Frontal cortex (tissue), 3 donors: ENCODE measurements at regions not wholly inside any gene's neighbourhood (a gene's known extent, or its start where the extent isn't known, plus 50 kb on each side); places are given as distances from the start of the nearest gene placed in this dataset.
A peak's percentile ranks its signal among the peaks of the same experiment; 100 is the strongest.
"Not testable (repeated sequence)": the region's sequence is repeated elsewhere in the genome, so short reads cannot be mapped to it uniquely, and the experiment has no call there.

Experiments used
- DNase-seq, 2 donors: peaks; one replicate each; pipeline ENCODE4 v3.0.0; 2012; ENCODE audit warnings: low spot score in 2 of 2
- FAIRE-seq: peaks from 2 replicates; lab custom pipeline; 2012; peaks lifted over from hg19 to GRCh38; lab: Jason Lieb, UNC
- donor health status: control.
- donor health status: control.
- donor health status: control.

DNA sequence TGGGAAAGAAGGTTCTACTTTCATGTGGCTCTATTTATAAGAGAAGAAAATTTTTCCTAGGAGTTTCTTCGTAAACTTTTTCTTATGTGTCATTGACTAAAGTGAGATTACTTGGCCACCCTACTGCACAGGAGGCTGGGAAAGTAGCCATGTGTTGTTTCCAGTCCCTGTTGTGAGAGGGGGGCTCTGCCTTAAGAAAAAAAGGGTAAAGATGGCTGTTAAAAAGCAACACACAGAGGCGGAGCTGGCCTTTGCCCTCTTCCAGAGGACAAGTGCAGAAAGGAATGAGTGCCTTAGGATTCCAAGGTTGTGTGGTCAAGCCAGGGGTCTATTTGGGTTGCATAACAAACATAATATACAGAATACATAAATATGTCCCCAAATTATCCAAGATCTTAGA is 230.0 kb upstream of the CXCR4 start:
- DNase-seq (no peak), FAIRE-seq (no peak)

DNA sequence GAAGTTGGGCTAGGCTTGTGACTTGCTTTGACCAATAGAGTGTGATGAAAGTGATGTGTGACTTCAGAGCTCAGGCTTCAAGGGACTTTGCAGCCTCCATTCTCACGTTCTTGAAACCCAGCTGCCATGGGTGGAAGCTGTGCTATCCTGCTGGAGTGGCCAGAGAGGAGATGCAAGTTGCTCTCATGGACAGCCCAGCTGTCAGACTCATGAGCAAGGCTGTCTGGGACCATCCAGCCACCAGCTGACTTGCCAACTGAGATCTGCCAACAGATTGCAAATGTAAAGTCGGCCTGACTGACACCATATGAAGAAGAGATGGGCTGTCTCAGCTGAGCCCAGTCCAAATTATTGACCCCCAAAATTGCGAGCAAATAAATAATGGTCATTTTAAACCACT is 226.4 kb upstream of the CXCR4 start:
- DNase-seq (no peak), FAIRE-seq (no peak)

GRCh38 chr2:136342138-136342537 is 224.2 kb upstream of the CXCR4 start:
- FAIRE-seq (no peak), DNase-seq (no peak)

GRCh38 chr2:136334967-136335366 is 217.0 kb upstream of the CXCR4 start:
- no peak for FAIRE-seq
- no peak for DNase-seq

GRCh38 chr2:136332436-136333095 is 214.6 kb upstream of the CXCR4 start:
- DNase-seq: no peak
- FAIRE-seq: no peak

GRCh38 chr2:136331226-136331625 is 213.3 kb upstream of the CXCR4 start:
- no peak for FAIRE-seq

GRCh38 chr2:136328207-136328795 is 210.4 kb upstream of the CXCR4 start:
- no peak for FAIRE-seq
- no peak for DNase-seq

More at GRCh38 chr2:136331226-136331625, 213.3 kb upstream of the CXCR4 start:
- DNase-seq: no peak

- DNase-seq (no peak), FAIRE-seq (no peak)
These were observed 209.4 kb upstream of the CXCR4 start for GRCh38 chr2:136327162-136327852.

GRCh38 chr2:136325844-136326331 is 207.9 kb upstream of the CXCR4 start:
- FAIRE-seq (no peak), DNase-seq (no peak)

DNA sequence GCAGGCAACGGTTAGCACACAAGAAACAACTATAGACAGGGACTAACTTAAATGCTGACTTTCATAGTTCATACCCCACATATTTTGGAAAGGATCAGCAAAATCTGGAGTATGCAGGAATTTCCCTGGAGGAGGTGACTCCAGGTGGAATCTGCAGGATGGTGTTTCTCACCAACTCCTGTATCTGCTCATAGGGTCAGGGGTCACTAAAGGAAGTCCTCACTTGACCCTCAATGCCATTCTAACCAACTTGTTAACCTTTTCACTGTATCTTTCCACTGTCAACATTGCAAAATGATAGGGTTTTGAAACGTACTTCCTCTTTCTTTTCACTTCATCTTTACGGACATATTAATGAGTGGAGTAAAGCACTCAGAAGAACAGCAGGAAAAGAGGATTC is 207.0 kb upstream of the CXCR4 start:
- FAIRE-seq (no peak), DNase-seq (no peak)

- FAIRE-seq (no peak), DNase-seq (no peak)
These were observed 206.0 kb upstream of the CXCR4 start for GRCh38 chr2:136323935-136324334.

DNA sequence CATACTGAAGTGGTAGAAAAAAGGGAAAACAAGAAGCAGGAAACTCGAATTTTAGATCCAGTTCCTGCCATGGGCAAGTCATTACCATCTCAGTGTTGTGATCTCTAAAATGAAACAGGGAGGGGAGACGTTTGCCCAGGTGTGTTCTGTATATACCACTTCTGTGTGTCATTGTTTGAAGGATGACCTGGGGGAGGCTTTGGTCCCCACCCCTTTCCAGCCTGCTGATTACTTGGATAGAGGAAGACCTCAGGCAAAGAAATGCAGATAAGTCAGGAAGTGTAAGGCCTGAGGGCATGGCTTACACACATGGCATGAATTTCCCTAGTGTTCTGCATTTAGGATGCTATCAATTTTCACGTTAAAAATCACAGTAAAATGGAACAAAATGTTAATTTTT is 205.2 kb upstream of the CXCR4 start:
- FAIRE-seq (no peak), DNase-seq (no peak)

- DNase-seq: no peak
These were observed 204.5 kb upstream of the CXCR4 start for GRCh38 chr2:136322428-136322827.

DNA sequence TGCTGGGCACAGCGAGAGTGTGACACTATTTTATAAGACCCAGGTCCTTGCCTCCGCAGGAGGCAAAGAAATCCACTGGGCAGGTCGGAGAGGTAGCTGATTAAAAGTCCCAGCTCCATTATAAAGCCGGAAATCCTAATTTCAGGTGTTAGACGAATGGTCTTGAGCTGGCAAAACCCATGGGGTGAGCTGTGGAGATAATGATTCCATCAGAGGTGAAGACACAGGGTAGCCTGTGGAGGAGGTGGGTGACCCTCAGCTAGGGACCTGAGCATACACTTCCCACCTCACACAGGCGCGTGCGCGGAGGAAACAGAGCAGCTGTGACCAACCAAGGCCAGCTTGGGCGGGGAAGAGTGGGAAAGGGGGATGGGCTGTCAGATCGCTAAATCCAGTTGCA is 201.7 kb upstream of the CXCR4 start:
- no peak for FAIRE-seq
- DNase-seq: no peak

More at GRCh38 chr2:136322428-136322827, 204.5 kb upstream of the CXCR4 start:
- FAIRE-seq: no peak

DNA sequence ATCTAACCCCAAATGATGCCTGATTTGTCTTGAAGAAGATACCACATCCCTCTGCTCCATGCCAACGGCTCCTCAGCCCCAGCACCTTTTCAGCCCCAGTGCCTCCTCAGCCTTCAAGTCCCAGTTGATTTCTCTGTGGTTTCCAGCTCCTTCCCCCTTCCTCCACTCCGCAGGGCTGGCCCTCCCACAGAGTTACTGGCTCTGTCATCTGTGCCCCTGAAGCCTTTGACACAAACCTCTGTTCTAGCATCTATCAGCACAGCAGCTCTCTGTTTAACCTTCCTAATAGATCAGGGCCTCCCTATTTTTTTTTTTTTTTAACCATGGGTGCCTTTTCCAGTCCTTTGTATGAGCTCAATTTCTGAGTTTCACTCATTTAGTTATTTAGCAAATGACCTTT is 201.3 kb upstream of the CXCR4 start:
- FAIRE-seq (no peak), DNase-seq (no peak)

- no peak for FAIRE-seq
- no peak for DNase-seq
These were observed 196.3 kb upstream of the CXCR4 start for GRCh38 chr2:136314240-136314639.

DNA sequence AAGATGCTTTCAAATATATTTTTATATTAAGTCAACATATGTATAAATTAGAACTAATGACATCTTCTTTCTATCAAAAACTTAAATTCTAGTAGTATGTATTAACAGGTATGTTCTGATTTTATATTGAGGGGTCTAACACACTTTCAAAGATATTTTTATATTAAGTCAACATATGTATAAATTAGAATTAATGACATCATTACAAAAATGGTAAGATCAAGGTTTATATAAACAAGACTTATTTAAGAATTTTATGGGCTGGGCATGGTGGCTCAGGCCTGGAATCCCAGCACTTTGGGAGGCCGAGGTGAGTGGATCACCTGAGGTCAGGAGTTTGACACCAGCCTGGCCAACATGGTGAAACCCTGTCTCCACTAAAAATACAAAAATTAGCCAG is 194.6 kb upstream of the CXCR4 start:
- peak; percentile 66 for FAIRE-seq

DNA sequence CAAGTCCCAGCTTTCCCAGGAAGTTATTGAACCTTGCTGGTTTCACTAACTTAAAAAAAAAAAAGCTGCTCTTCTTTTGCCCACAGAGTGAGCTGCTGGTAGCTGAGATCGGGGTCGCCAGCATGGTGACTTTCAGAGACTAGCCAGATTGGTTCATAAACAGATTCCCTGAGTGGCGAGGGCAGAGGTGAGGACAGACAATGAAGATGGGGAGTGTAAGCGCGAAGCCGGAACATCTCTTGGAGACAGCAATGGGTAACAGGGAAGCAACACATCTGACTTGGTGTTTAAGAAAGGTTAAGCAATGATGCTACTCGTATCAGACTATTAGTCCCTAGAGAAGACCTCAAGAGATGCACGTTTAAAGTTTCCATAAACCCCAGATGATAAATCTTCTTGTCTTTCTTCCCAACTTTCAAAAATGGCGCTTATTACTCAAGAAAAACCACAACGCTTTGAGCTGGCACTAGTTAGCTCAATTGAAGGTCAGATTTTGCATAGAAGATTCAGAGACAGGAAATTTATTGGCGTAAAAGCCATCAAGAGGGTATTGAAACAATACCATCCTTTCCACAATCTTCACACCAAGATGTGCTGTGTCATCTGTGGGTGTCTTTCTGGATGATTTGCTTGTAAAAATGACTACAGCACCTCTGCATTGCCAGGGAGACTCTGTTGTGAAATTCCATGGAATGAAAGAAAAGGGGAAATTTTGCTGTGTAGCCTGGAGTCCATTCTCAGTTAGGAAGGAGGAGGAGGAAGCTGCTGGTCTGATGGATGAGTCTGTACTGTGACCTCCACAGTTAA is 193.1 kb upstream of the CXCR4 start:
- no peak for DNase-seq

More for the DNA sequence above, 194.6 kb upstream of the CXCR4 start:
- not testable (repeated sequence) for DNase-seq

GRCh38 chr2:136310005-136310495 is 192.1 kb upstream of the CXCR4 start:
- FAIRE-seq: no peak
- no peak for DNase-seq

More for the DNA sequence above, 193.1 kb upstream of the CXCR4 start:
- no peak for FAIRE-seq

GRCh38 chr2:136308611-136309010 is 190.7 kb upstream of the CXCR4 start:
- no peak for DNase-seq

More at GRCh38 chr2:136308611-136309010, 190.7 kb upstream of the CXCR4 start:
- FAIRE-seq: no peak
